ENCODE measurements at regions not wholly inside any gene's neighbourhood (a gene's known extent, or its start where the extent isn't known, plus 50 kb on each side); places are given as distances from the start of the nearest gene placed in this dataset.

- Histone ChIP-seq H3K36me3 (ENCODE audit: control insufficient read depth, insufficient read depth, low read length) (no peaks in the 10 kb centered on the region), H3K27me3 (ENCODE audit: control insufficient read depth, insufficient read depth, low read length) (no peaks in the 10 kb centered on the region), H3K4me3 (ENCODE audit: low read depth, low read length) (no peak overlapping the region)
- FAIRE-seq: peak; percentile 60
- no peak for DNase-seq (ENCODE audit: low read depth)
- TF ChIP-seq CTCF (IDR thresholded peaks at IDR 0.05; ENCODE audit: insufficient read depth, low read length, severe bottlenecking): no peak
Measured at GRCh38 chr18:10232062-10232461, 222.4 kb upstream of the APCDD1 start.

- no peak for TF ChIP-seq CTCF (IDR thresholded peaks at IDR 0.05; ENCODE audit: insufficient read depth, low read length, severe bottlenecking)
- Histone ChIP-seq H3K36me3 (ENCODE audit: control insufficient read depth, insufficient read depth, low read length) (no peaks in the 10 kb centered on the region), H3K27me3 (ENCODE audit: control insufficient read depth, insufficient read depth, low read length) (no peaks in the 10 kb centered on the region), H3K4me3 (ENCODE audit: low read depth, low read length) (no peak overlapping the region)
- FAIRE-seq: no peak
- no peak for DNase-seq (ENCODE audit: low read depth)
Measured at GRCh38 chr18:10233082-10233875, 221.2 kb upstream of the APCDD1 start.

- Histone ChIP-seq H3K4me3 (ENCODE audit: low read depth, low read length) (no peak overlapping the region), H3K27me3 (ENCODE audit: control insufficient read depth, insufficient read depth, low read length) (no peaks in the 10 kb centered on the region), H3K36me3 (ENCODE audit: control insufficient read depth, insufficient read depth, low read length) (no peaks in the 10 kb centered on the region)
- TF ChIP-seq CTCF (IDR thresholded peaks at IDR 0.05; ENCODE audit: insufficient read depth, low read length, severe bottlenecking): no peak
- no peak for FAIRE-seq
- DNase-seq (ENCODE audit: low read depth): peak; percentile 88
Measured at GRCh38 chr18:10234281-10234680, 220.2 kb upstream of the APCDD1 start.

- no peak for TF ChIP-seq CTCF (IDR thresholded peaks at IDR 0.05; ENCODE audit: insufficient read depth, low read length, severe bottlenecking)
- Histone ChIP-seq H3K4me3 (ENCODE audit: low read depth, low read length) (no peak overlapping the region), H3K36me3 (ENCODE audit: control insufficient read depth, insufficient read depth, low read length) (no peaks in the 10 kb centered on the region), H3K27me3 (ENCODE audit: control insufficient read depth, insufficient read depth, low read length) (no peaks in the 10 kb centered on the region)
- no peak for FAIRE-seq
- DNase-seq (ENCODE audit: low read depth): peak; percentile 92
Measured at GRCh38 chr18:10234912-10235660, 219.3 kb upstream of the APCDD1 start.

GRCh38 chr18:10235661-10235952 is 218.8 kb upstream of the APCDD1 start:
- no peak overlapping the region for H3K4me3 ChIP-seq (ENCODE audit: low read depth, low read length)
- H3K27me3 ChIP-seq (ENCODE audit: control insufficient read depth, insufficient read depth, low read length): no peaks in the 10 kb centered on the region
- no peaks in the 10 kb centered on the region for H3K36me3 ChIP-seq (ENCODE audit: control insufficient read depth, insufficient read depth, low read length)
- DNase-seq (ENCODE audit: low read depth): no peak
- no peak for TF ChIP-seq CTCF (IDR thresholded peaks at IDR 0.05; ENCODE audit: insufficient read depth, low read length, severe bottlenecking)
- FAIRE-seq: no peak

Data from bronchial epithelial cell (primary cell).